Colonic mucosa (tissue), 4 donors: ENCODE measurements at regions not wholly inside any gene's neighbourhood (a gene's known extent, or its start where the extent isn't known, plus 50 kb on each side); places are given as distances from the start of the nearest gene placed in this dataset.

ENCODE experiments used
- DNase-seq: peaks from one replicate; pipeline ENCODE4 v3.0.0-alpha.2; 2020
- H3K27ac ChIP-seq: fragments of 200-600 bp; one replicate; pipeline ENCODE4 v1.8.0; 2021
- H3K27me3 ChIP-seq: fragments of 200-600 bp; one replicate; pipeline ENCODE4 v1.8.0; 2021
- H3K36me3 ChIP-seq: fragments of 200-600 bp; one replicate; pipeline ENCODE4 v1.8.0; 2021
- H3K4me1 ChIP-seq: fragments of 200-600 bp; one replicate; pipeline ENCODE4 v1.8.0; 2021; ENCODE audit warnings: mild to moderate bottlenecking
- H3K4me3 ChIP-seq: fragments of 200-600 bp; one replicate; pipeline ENCODE4 v1.8.0; 2021
- H3K9ac ChIP-seq, 2 donors: one replicate each; pipeline ENCODE4 v1.7.0; 2013; ENCODE audit warnings: control low read depth in 2 of 2, low read depth in 2 of 2, low read length in 2 of 2
- H3K9me3 ChIP-seq: fragments of 200-600 bp; one replicate; pipeline ENCODE4 v1.8.0; 2021
- intact Hi-C: fragments of 100-400 bp; cut with DNase I; formaldehyde crosslinking; loops from one replicate; pipeline ENCODE4 v1.14.1; 2022
- TF ChIP-seq, protein P1 (sequence below): fragments of 200-600 bp; IDR thresholded peaks from one replicate; pipeline ENCODE4 v1.8.0; 2022; ENCODE audit warnings: antibody characterized with exemption, mild to moderate bottlenecking
- donor health status: healthy.
- donor health status: DM: no; HTN: no; CAD: no.
- donor health status: DM: no; HTN: no; CAD: no.

DNA sequence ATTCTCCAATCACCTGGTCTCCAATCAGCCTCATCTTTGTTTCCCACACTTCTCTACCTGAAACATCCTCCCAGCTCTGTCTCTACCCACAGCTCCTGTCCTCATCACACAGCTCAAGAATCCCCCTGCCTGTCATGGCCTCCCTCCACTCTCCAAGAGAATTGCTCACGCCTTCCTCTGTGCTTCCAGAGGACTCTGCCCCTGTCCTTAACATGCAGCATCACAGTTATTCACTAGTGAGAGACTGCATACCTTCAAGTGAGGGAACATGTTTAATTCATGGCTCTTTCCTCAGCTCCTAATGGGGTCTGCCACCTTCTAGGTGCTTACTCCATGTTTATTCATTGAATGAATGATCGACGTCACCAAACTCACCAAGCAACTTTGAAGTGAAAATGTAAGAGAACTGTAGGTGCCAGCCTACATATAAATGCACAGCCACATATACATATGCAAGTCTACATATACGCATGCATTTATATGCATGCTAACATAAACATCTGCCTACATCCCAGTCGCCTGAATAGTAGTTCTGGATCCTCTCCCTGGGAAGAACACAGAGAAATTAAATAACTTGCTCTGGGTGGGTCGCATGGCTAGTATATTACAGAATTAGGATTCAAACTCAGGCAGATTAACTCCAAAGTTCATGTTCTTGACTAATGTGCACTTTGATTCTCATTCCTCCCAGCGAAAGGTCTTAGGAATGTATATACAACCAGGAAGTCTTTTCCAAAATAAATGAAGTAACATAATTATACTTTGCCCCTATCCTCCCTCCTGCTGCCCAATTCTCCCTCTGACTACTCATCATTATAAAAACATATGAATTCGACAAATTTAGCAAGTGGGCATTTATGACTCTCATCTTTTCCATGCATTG is 295.6 kb downstream of the MAFB start:
- Histone ChIP-seq H3K36me3 (no peaks in the 10 kb centered on the region), H3K4me3 (no peak overlapping the region), H3K4me1 (no peaks in the 10 kb centered on the region), H3K9ac (no peak overlapping the region), H3K9me3 (no peaks in the 10 kb centered on the region), H3K27ac (no peak overlapping the region), H3K27me3 (no peaks in the 10 kb centered on the region)
- DNase-seq, result no peak
- intact Hi-C loops, result no loop called here
- TF ChIP-seq, protein P1, sequence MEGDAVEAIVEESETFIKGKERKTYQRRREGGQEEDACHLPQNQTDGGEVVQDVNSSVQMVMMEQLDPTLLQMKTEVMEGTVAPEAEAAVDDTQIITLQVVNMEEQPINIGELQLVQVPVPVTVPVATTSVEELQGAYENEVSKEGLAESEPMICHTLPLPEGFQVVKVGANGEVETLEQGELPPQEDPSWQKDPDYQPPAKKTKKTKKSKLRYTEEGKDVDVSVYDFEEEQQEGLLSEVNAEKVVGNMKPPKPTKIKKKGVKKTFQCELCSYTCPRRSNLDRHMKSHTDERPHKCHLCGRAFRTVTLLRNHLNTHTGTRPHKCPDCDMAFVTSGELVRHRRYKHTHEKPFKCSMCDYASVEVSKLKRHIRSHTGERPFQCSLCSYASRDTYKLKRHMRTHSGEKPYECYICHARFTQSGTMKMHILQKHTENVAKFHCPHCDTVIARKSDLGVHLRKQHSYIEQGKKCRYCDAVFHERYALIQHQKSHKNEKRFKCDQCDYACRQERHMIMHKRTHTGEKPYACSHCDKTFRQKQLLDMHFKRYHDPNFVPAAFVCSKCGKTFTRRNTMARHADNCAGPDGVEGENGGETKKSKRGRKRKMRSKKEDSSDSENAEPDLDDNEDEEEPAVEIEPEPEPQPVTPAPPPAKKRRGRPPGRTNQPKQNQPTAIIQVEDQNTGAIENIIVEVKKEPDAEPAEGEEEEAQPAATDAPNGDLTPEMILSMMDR, result no peak

DNA sequence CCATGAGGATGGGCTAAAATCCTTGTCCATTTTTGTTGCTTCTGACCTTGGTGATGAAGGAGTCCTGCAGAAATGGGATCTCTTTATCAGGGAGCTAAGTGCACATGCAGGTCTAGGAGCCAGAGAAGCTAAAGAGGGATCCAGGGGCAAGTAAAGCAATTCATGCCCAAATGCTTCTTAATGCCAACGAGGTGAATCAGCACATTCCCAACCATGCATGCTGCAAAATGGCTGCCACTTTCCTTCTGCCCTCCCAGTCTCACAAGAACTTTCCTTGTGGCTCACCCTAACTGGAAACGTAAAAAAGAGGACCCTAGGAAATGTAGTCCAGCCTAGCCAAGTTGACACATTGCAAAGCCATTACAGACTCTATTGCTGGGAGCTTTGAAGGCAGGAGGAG is 298.4 kb downstream of the MAFB start:
- Histone ChIP-seq H3K27me3 (no peaks in the 10 kb centered on the region), H3K9ac (no peak overlapping the region), H3K36me3 (no peaks in the 10 kb centered on the region), H3K27ac (no peak overlapping the region), H3K9me3 (no peaks in the 10 kb centered on the region), H3K4me1 (no peaks in the 10 kb centered on the region), H3K4me3 (no peak overlapping the region)
- intact Hi-C loops, result no loop called here
- no peak for DNase-seq
- TF ChIP-seq, protein P1, result no peak

DNA sequence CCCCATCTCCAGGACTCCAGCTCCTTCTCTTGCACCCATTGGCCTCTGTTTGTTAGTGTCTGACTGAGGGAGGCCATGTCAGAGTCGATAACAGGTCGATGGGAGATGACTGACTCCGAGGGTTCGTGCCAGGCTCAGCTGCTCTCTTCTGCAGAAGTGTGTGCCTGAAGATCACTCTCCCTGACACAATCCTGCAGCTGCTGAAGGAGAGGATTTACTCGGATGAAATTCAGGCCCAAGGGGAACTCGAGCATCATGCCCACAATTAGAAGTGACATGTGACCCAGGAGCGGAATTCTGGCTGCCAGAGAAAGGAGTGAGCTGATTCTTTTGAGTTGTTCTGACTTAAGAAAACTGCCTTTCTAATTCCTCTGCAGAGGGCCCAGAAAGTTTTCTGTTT is 318.2 kb downstream of the MAFB start:
- Histone ChIP-seq H3K4me1 (no peaks in the 10 kb centered on the region), H3K36me3 (no peaks in the 10 kb centered on the region), H3K27me3 (no peaks in the 10 kb centered on the region), H3K4me3 (no peak overlapping the region), H3K9me3 (no peaks in the 10 kb centered on the region), H3K27ac (no peak overlapping the region), H3K9ac (no peak overlapping the region)
- no peak for DNase-seq
- TF ChIP-seq, protein P1, result no peak
- intact Hi-C loops, result no loop called here

DNA sequence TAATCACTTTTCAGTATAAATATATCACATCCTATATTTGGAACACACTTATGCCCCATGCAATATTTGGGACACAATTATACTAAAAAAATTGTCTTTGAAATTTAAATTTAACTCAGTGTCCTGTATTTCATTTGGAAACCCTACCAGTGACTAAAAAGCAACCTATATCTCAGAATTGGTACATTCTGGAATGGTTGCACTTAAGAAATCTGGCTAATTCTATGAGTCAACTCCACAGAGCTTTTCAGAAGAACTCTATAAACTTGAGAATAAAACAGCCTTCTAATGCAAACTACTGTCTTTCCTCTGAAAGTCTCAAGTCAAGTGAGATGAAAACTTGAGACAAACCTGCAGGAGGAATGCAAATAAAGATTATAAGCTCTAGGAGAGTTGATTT is 320.2 kb downstream of the MAFB start:
- TF ChIP-seq, protein P1, result no peak
- Histone ChIP-seq H3K9ac (no peak overlapping the region), H3K4me3 (no peak overlapping the region), H3K4me1 (no peaks in the 10 kb centered on the region), H3K9me3 (no peaks in the 10 kb centered on the region), H3K36me3 (no peaks in the 10 kb centered on the region), H3K27me3 (no peaks in the 10 kb centered on the region), H3K27ac (no peak overlapping the region)
- intact Hi-C loops, result no loop called here
- no peak for DNase-seq

DNA sequence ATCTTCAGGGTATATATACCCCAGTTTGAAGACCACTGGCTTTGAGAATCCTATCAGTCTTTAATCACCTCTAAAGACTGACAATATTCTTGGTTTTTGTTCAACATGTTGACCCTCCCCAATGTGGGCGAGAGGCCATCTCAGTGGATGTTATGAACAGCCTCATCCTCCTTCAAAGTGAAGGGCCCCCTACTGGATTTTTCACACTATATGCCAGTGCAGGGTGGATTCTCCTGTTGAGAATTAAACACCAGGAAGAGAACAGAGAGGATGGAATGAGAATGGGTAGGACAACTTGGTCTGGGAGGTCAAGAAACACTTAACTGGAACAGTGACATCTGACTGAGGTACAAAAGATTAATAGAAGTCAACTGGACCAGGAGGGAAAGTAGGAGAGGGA is 327.1 kb downstream of the MAFB start:
- intact Hi-C loops, result no loop called here
- no peaks in the 10 kb centered on the region for H3K27me3 ChIP-seq
- no peak overlapping the region for H3K27ac ChIP-seq

More for the DNA sequence above, 327.1 kb downstream of the MAFB start:
- Histone ChIP-seq H3K36me3 (no peaks in the 10 kb centered on the region), H3K4me3 (no peak overlapping the region), H3K4me1 (no peaks in the 10 kb centered on the region), H3K9ac (no peak overlapping the region), H3K9me3 (no peaks in the 10 kb centered on the region)
- TF ChIP-seq, protein P1, result no peak
- DNase-seq, result no peak
